ENCODE measurements at regions not wholly inside any gene's neighbourhood (a gene's known extent, or its start where the extent isn't known, plus 50 kb on each side); places are given as distances from the start of the nearest gene placed in this dataset.
A peak's percentile ranks its signal among the peaks of the same experiment; 100 is the strongest.
"Not testable (repeated sequence)": the region's sequence is repeated elsewhere in the genome, so short reads cannot be mapped to it uniquely, and the experiment has no call there.

- DNase-seq (ENCODE audit: low read depth in 2 of 2), result no peak
Observed at GRCh38 chr2:14977021-14977420, 344.5 kb downstream of the LRATD1 start.

- DNase-seq (ENCODE audit: low read depth in 2 of 2), result no peak
Observed at GRCh38 chr2:14978845-14979244, 346.3 kb downstream of the LRATD1 start.

GRCh38 chr2:14982790-14983189 lies 350.3 kb downstream of the LRATD1 start:
- DNase-seq (ENCODE audit: low read depth in 2 of 2), result no peak

- no peak for DNase-seq (ENCODE audit: low read depth in 2 of 2)
Observed at GRCh38 chr2:14988600-14988999, 356.1 kb downstream of the LRATD1 start.

GRCh38 chr2:14991723-14992122 lies 359.2 kb downstream of the LRATD1 start:
- no peak for DNase-seq (ENCODE audit: low read depth in 2 of 2)

- DNase-seq (ENCODE audit: low read depth in 2 of 2), result no peak
Observed at GRCh38 chr2:14994721-14995120, 362.2 kb downstream of the LRATD1 start.

- no peak for DNase-seq (ENCODE audit: low read depth in 2 of 2)
Observed at GRCh38 chr2:14996351-14997014, 364.0 kb downstream of the LRATD1 start.

GRCh38 chr2:14998546-14998945 lies 366.0 kb downstream of the LRATD1 start:
- no peak for DNase-seq (ENCODE audit: low read depth in 2 of 2)

- no peak for DNase-seq (ENCODE audit: low read depth in 2 of 2)
Observed at GRCh38 chr2:14999114-14999661, 366.7 kb downstream of the LRATD1 start.

GRCh38 chr2:15002519-15002918 lies 370.0 kb downstream of the LRATD1 start:
- not testable (repeated sequence) for DNase-seq (ENCODE audit: low read depth in 2 of 2)

- DNase-seq (ENCODE audit: low read depth in 2 of 2), result no peak
Observed at GRCh38 chr2:15006667-15007066, 374.1 kb downstream of the LRATD1 start.

GRCh38 chr2:15009681-15010080 lies 377.2 kb downstream of the LRATD1 start:
- peak; percentile 1 to 13 for DNase-seq (ENCODE audit: low read depth in 2 of 2)

- no peak for DNase-seq (ENCODE audit: low read depth in 2 of 2)
Observed at GRCh38 chr2:15010346-15010745, 377.8 kb downstream of the LRATD1 start.

GRCh38 chr2:15018814-15019213 lies 386.3 kb downstream of the LRATD1 start:
- no peak for DNase-seq (ENCODE audit: low read depth in 2 of 2)

- peak in 1 of 2 experiments; percentile 15 for DNase-seq (ENCODE audit: low read depth in 2 of 2)
Observed at GRCh38 chr2:15023221-15023620, 390.7 kb downstream of the LRATD1 start.

- DNase-seq (ENCODE audit: low read depth in 2 of 2), result no peak
Observed at GRCh38 chr2:15028406-15028805, 395.9 kb downstream of the LRATD1 start.

GRCh38 chr2:15031745-15032240 lies 399.3 kb downstream of the LRATD1 start:
- DNase-seq (ENCODE audit: low read depth in 2 of 2), result no peak

- no peak for DNase-seq (ENCODE audit: low read depth in 2 of 2)
Observed at GRCh38 chr2:15034246-15034645, 401.7 kb downstream of the LRATD1 start.

GRCh38 chr2:15034860-15035259 lies 402.3 kb downstream of the LRATD1 start:
- no peak for DNase-seq (ENCODE audit: low read depth in 2 of 2)

- DNase-seq (ENCODE audit: low read depth in 2 of 2), result no peak
Observed at GRCh38 chr2:15038366-15039364, 406.1 kb downstream of the LRATD1 start.

GRCh38 chr2:15040429-15041084 lies 408.0 kb downstream of the LRATD1 start:
- DNase-seq (ENCODE audit: low read depth in 2 of 2), result no peak

GRCh38 chr2:15041429-15041837 lies 408.9 kb downstream of the LRATD1 start:
- DNase-seq (ENCODE audit: low read depth in 2 of 2), result no peak
